ENCODE measurements at regions not wholly inside any gene's neighbourhood (a gene's known extent, or its start where the extent isn't known, plus 50 kb on each side); places are given as distances from the start of the nearest gene placed in this dataset.

DNA sequence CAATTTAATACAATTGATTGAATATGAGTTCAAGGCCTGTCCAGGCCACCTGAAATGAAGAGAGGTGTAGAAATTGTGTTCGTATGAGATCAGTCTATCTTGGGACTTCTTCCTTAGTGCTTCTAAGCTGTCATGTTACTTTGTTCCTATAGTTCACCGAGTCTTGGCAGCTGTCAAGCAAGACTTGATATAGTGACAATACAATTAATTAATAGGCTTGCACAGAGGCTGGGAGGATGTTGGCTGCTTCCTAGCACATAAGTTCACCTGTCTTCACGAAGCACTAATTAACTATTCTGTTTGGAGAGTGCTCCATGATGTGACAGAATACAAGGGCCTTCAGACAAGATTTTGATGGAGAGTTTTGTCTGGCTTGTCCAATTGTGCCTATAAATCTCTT lies 103.7 kb upstream of the CD96 start:
- no peaks in the 10 kb centered on the region for H3K9me3 Mint-ChIP-seq (ENCODE audit: unreplicated experiment)
- ChIA-PET POLR2A (no interaction called here), CTCF (no interaction called here)
- TF ChIP-seq, protein P1, sequence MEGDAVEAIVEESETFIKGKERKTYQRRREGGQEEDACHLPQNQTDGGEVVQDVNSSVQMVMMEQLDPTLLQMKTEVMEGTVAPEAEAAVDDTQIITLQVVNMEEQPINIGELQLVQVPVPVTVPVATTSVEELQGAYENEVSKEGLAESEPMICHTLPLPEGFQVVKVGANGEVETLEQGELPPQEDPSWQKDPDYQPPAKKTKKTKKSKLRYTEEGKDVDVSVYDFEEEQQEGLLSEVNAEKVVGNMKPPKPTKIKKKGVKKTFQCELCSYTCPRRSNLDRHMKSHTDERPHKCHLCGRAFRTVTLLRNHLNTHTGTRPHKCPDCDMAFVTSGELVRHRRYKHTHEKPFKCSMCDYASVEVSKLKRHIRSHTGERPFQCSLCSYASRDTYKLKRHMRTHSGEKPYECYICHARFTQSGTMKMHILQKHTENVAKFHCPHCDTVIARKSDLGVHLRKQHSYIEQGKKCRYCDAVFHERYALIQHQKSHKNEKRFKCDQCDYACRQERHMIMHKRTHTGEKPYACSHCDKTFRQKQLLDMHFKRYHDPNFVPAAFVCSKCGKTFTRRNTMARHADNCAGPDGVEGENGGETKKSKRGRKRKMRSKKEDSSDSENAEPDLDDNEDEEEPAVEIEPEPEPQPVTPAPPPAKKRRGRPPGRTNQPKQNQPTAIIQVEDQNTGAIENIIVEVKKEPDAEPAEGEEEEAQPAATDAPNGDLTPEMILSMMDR (IDR thresholded peaks at IDR 0.05; ENCODE audit: insufficient read depth in 1 of 2, low read depth in 1 of 2, low read length in 1 of 2, severe bottlenecking in 1 of 2, unreplicated experiment in 1 of 2), result no peak
- no peak overlapping the region for H3K27ac Mint-ChIP-seq (ENCODE audit: unreplicated experiment)
- no TSS peak for BruUV-seq (replicated peaks)
- H3K36me3 Mint-ChIP-seq (ENCODE audit: insufficient read depth, unreplicated experiment), result no peaks in the 10 kb centered on the region
- H3K27me3 Mint-ChIP-seq (ENCODE audit: insufficient read depth, unreplicated experiment), result no peaks in the 10 kb centered on the region
- H3K4me3 Mint-ChIP-seq (ENCODE audit: unreplicated experiment), result no peak overlapping the region
- no peaks in the 10 kb centered on the region for H3K9me3 ChIP-seq
- no peaks in the 10 kb centered on the region for H3K27me3 ChIP-seq (replicated peaks; ENCODE audit: control insufficient read depth, insufficient read depth, low read length)
- no peaks in the 10 kb centered on the region for H3K4me1 ChIP-seq
- intact Hi-C loops (cut with micrococcal nuclease; ENCODE audit: unreplicated experiment), result loop anchor here (10.0 kb wide), 1 partner anchor 97 kb away; no protein-coding TSS in a partner anchor
- no peaks in the 10 kb centered on the region for H3K4me1 Mint-ChIP-seq (ENCODE audit: low read depth, unreplicated experiment)
- H3K4me3 ChIP-seq (ENCODE audit: low read depth, low read length), result no peak overlapping the region
- H3K36me3 ChIP-seq (ENCODE audit: control insufficient read depth, insufficient read depth, low read length), result no peaks in the 10 kb centered on the region
- no peak for DNase-seq

DNA sequence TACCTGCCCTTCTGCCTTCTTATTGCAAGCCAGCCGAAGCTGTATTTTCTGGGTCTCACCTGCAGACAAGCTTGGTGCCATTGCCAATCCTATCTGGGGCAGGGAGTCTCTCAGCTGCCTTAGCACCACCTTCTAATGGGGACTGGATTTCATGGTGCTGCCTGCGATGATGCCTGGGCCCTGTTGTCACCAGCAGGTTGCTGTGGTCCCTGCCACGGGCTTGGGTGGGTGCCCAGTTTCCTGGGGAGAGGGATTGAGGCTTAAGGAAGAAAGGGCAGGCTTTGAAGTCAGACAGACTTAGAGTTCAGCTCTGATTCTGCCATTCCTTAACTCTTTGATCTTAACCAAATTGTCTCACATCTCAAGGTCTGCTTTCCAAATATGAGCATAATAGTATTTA lies 87.4 kb upstream of the CD96 start:
- no TSS peak for BruUV-seq (replicated peaks)
- H3K9me3 ChIP-seq, result no peaks in the 10 kb centered on the region
- CTCF ChIA-PET, result interaction anchor here (1.7 kb wide), 1 partner anchor 85 kb away, joined by 4 read pairs; no protein-coding TSS in a partner anchor

DNA sequence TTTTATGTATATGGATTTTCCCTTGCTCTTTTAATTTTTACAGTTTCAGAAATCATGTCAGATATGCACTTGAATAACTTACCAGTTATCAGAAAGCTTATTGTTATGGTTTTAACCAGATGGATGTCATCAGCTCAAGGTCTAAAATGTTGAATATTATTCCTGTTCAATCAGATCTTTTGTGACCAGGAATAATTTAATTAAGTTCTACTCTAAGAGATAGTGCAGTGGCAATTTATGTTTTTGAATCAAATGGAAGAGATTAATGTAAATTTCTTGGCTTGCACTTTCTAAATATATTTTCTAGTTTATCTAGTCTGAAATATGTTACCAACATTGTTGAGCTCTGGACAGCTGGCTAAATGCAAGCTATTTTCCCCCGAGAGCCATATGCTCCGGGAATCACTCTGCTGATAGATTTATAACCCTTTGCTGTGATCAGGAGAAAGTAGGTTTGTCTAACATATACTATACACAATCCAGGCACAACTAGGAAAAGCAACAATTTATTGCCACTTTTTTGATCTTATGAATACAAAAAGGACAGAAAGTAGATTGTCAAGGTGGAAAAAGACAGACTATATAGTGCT lies 76.8 kb upstream of the CD96 start:
- Histone ChIP-seq H3K36me3 (ENCODE audit: control insufficient read depth, insufficient read depth, low read length) (no peaks in the 10 kb centered on the region), H3K4me3 (ENCODE audit: low read depth, low read length) (no peak overlapping the region), H3K4me1 (no peaks in the 10 kb centered on the region), H3K9me3 (no peaks in the 10 kb centered on the region), H3K27me3 (replicated peaks; ENCODE audit: control insufficient read depth, insufficient read depth, low read length) (no peaks in the 10 kb centered on the region)
- ChIA-PET POLR2A (no interaction called here), CTCF (no interaction called here)
- no peaks in the 10 kb centered on the region for H3K9me3 Mint-ChIP-seq (ENCODE audit: unreplicated experiment)
- H3K27ac Mint-ChIP-seq (ENCODE audit: unreplicated experiment), result no peak overlapping the region
- BruUV-seq (replicated peaks), result no TSS peak
- DNase-seq, result no peak
- intact Hi-C loops (cut with micrococcal nuclease; ENCODE audit: unreplicated experiment), result no loop called here
- H3K4me3 Mint-ChIP-seq (ENCODE audit: unreplicated experiment), result no peak overlapping the region
- no peaks in the 10 kb centered on the region for H3K36me3 Mint-ChIP-seq (ENCODE audit: insufficient read depth, unreplicated experiment)
- TF ChIP-seq, protein P1 (IDR thresholded peaks at IDR 0.05; ENCODE audit: insufficient read depth in 1 of 2, low read depth in 1 of 2, low read length in 1 of 2, severe bottlenecking in 1 of 2, unreplicated experiment in 1 of 2), result no peak
- H3K27me3 Mint-ChIP-seq (ENCODE audit: insufficient read depth, unreplicated experiment), result peaks cover 13% of the 10 kb centered on the region
- no peaks in the 10 kb centered on the region for H3K4me1 Mint-ChIP-seq (ENCODE audit: low read depth, unreplicated experiment)

More for the DNA sequence above, 87.4 kb upstream of the CD96 start:
- H3K36me3 ChIP-seq (ENCODE audit: control insufficient read depth, insufficient read depth, low read length), result no peaks in the 10 kb centered on the region
- no peaks in the 10 kb centered on the region for H3K9me3 Mint-ChIP-seq (ENCODE audit: unreplicated experiment)
- H3K4me1 ChIP-seq, result no peaks in the 10 kb centered on the region
- H3K27me3 ChIP-seq (replicated peaks; ENCODE audit: control insufficient read depth, insufficient read depth, low read length), result no peaks in the 10 kb centered on the region
- intact Hi-C loops (cut with micrococcal nuclease; ENCODE audit: unreplicated experiment), result no loop called here
- TF ChIP-seq, protein P1 (IDR thresholded peaks at IDR 0.05; ENCODE audit: insufficient read depth in 1 of 2, low read depth in 1 of 2, low read length in 1 of 2, severe bottlenecking in 1 of 2, unreplicated experiment in 1 of 2), result no peak
- no peak overlapping the region for H3K4me3 Mint-ChIP-seq (ENCODE audit: unreplicated experiment)
- DNase-seq, result no peak
- no peak overlapping the region for H3K27ac Mint-ChIP-seq (ENCODE audit: unreplicated experiment)
- no peak overlapping the region for H3K4me3 ChIP-seq (ENCODE audit: low read depth, low read length)
- POLR2A ChIA-PET, result no interaction called here
- peaks cover under 1% of the 10 kb centered on the region for H3K27me3 Mint-ChIP-seq (ENCODE audit: insufficient read depth, unreplicated experiment)
- H3K36me3 Mint-ChIP-seq (ENCODE audit: insufficient read depth, unreplicated experiment), result no peaks in the 10 kb centered on the region
- no peaks in the 10 kb centered on the region for H3K4me1 Mint-ChIP-seq (ENCODE audit: low read depth, unreplicated experiment)
